ENCODE measurements at regions not wholly inside any gene's neighbourhood (a gene's known extent, or its start where the extent isn't known, plus 50 kb on each side); places are given as distances from the start of the nearest gene placed in this dataset.
"Not testable (repeated sequence)": the region's sequence is repeated elsewhere in the genome, so short reads cannot be mapped to it uniquely, and the experiment has no call there.

DNA sequence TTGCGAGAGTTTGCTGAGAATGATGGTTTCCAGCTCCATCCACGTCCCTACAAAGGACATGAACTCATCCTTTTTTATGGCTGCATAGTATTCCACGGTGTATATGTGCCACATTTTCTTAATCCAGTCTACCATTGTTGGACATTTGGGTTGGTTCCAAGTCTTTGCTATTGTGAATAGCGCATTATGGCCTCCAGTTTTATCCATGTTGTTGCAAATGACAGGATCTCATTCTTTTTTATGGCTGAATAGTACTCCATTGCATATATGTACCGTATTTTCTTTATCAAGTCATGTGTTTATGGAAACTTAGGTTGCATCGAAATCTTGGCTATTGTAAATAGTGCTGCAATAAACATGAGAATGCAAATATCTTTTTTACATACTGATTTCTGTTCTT, 266.1 kb upstream of the STXBP6 start:
- not testable (repeated sequence) for DNase-seq (ENCODE audit: low read depth in 2 of 2)

DNA sequence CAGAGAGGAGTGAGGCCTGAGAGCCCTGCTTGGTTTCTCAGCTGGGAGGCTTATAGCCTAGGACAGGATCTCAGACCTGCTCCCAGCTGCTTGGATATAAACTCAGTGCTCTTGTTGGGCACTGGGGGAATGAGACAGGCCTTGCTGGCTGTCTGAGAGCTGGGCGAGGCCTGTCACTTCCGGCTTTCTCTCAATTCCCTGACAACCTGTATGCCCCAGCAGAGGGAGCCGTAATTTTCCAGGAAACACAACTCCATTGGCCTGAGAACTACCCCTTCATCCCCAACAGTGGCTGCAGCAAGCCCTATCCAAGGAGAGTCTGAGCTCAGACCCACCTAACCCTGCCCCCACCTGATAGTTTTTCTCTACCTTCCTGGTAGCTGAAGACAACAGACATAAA, 258.3 kb upstream of the STXBP6 start:
- DNase-seq (ENCODE audit: low read depth in 2 of 2): no peak

GRCh38 chr14:25303934-25304333, 254.0 kb upstream of the STXBP6 start:
- no peak for DNase-seq (ENCODE audit: low read depth in 2 of 2)

- DNase-seq (ENCODE audit: low read depth in 2 of 2): no peak
These were observed 248.3 kb upstream of the STXBP6 start for GRCh38 chr14:25298238-25298637.

- not testable (repeated sequence) for DNase-seq (ENCODE audit: low read depth in 2 of 2)
These were observed 240.2 kb upstream of the STXBP6 start for GRCh38 chr14:25290154-25290553.

- DNase-seq (ENCODE audit: low read depth in 2 of 2): no peak
These were observed 224.6 kb upstream of the STXBP6 start for GRCh38 chr14:25274529-25274928.

DNA sequence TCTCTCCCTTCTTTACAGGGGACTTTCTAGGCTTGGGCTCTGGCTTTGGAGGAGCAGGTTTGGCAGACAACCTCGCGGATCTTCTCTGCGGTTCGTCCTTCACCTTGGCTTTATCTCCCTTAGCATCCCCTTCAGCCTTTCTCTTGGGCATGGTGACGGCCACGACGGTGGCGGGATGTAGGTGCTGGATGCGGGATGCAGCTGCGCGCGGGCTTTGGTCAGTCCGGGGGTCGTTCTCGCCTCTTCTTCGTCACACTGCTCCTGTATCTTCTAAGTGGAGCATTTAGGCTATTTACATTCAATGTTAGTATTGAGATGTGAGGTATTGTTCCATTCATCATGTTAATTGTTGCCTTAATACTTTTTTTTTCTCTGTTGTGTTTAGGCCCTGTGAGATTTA, 217.2 kb upstream of the STXBP6 start:
- DNase-seq (ENCODE audit: low read depth in 2 of 2): no peak

- no peak for DNase-seq (ENCODE audit: low read depth in 2 of 2)
These were observed 209.5 kb upstream of the STXBP6 start for GRCh38 chr14:25259470-25259869.

- DNase-seq (ENCODE audit: low read depth in 2 of 2): no peak
These were observed 202.8 kb upstream of the STXBP6 start for GRCh38 chr14:25252793-25253192.

DNA sequence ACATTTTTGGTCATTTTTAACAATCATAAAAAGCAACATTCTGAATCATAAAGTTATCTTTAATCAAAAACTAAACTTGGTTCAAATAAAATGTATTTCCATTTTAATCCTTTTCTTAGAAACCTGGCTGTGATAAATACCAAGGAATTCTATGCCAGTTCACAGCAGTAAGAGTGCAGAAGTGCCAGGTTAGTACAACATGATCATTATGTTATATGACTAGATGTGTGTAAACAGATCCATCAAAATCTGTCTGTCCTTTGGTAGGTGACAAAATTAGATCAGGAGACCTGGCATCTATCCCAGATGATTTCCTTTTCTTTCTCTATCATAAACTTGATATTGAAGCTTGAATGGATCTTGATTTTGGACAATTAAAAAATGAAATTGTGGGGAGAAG, 200.6 kb upstream of the STXBP6 start:
- no peak for DNase-seq (ENCODE audit: low read depth in 2 of 2)

DNA sequence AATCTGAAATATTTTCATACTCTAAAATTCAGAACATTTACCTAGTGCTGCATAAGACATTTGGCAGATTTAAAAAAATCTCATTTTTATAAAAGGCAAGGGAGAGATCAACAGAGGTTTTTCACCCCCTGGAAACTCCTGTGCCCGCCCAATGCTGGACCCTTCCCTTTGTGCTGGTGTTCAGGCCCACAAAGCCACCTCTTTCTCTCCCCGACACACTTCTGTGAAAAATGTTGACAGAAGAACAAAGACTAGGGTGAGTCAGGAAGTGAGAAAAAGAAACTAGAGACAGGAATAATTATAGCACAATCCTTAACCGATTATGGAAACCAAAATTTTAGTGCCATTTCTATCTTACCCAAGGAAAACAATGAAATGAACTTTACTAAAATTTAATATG, 197.7 kb upstream of the STXBP6 start:
- DNase-seq (ENCODE audit: low read depth in 2 of 2): no peak

- DNase-seq (ENCODE audit: low read depth in 2 of 2): no peak
These were observed 196.8 kb upstream of the STXBP6 start for GRCh38 chr14:25246751-25247150.

DNA sequence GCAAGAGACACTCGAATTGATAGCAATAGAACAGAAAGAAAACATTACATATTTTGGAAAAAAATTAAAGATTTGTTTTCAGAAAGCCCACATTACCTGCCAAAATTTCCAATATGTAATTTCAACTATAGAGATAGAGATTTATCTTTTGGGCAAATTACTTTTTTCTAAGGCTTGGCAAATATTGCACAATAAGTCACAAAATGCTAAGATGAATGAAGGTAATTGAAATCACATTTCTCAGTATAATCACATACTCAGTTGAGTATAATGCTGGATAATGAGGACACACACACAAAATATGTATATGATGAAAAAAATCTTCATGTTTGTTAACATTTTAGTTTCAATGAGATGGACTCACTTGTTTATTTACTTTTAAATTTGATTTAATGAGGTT, 189.2 kb upstream of the STXBP6 start:
- no peak for DNase-seq (ENCODE audit: low read depth in 2 of 2)

GRCh38 chr14:25237845-25238244, 187.9 kb upstream of the STXBP6 start:
- DNase-seq (ENCODE audit: low read depth in 2 of 2): no peak

GRCh38 chr14:25233613-25234012, 183.7 kb upstream of the STXBP6 start:
- DNase-seq (ENCODE audit: low read depth in 2 of 2): no peak

DNA sequence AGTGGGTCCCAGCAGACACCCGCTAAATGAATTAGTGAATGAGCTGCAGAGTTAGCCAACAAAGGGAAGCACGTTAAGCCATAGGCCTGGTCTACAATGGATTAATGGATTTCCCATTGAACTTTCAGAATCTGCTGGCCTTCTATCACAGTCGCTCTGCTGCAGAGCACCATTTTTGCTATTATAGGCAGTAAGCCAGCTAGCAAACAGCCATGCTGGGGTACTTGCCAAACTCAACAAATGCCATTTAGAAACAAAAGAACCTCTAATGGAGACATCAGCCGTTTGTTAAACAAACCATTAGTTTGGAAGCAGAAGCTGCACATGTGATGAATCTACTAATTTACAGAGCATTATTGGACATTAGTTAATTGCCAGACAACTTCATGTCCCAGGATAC, 181.1 kb upstream of the STXBP6 start:
- no peak for DNase-seq (ENCODE audit: low read depth in 2 of 2)

- DNase-seq (ENCODE audit: low read depth in 2 of 2): no peak
These were observed 176.3 kb upstream of the STXBP6 start for GRCh38 chr14:25226214-25226613.

GRCh38 chr14:25222256-25222655, 172.3 kb upstream of the STXBP6 start:
- no peak for DNase-seq (ENCODE audit: low read depth in 2 of 2)

GRCh38 chr14:25220514-25220913, 170.6 kb upstream of the STXBP6 start:
- DNase-seq (ENCODE audit: low read depth in 2 of 2): no peak

GRCh38 chr14:25215607-25216006, 165.7 kb upstream of the STXBP6 start:
- DNase-seq (ENCODE audit: low read depth in 2 of 2): no peak

- no peak for DNase-seq (ENCODE audit: low read depth in 2 of 2)
These were observed 147.9 kb upstream of the STXBP6 start for GRCh38 chr14:25197885-25198284.

GRCh38 chr14:25180221-25180620, 130.3 kb upstream of the STXBP6 start:
- no peak for DNase-seq (ENCODE audit: low read depth in 2 of 2)

DNA sequence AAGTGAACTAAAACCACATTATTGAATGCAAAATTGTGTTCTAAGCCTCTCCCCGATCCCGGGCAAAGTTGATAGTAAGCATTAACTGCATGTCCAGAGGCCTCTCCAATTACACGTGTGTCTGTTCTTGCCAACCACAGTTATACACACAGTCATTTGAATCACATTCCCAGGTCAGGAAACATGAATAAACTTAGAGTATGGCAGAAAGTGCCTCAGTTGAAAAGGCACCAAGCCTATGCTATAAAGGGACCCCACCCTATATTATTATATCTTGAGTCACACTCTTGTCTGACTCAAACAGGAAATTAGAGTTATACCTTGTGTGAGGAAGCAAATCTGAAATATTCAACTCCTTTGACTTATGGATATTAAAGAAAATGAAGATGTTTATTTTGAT, 128.3 kb upstream of the STXBP6 start:
- DNase-seq (ENCODE audit: low read depth in 2 of 2): no peak

DNA sequence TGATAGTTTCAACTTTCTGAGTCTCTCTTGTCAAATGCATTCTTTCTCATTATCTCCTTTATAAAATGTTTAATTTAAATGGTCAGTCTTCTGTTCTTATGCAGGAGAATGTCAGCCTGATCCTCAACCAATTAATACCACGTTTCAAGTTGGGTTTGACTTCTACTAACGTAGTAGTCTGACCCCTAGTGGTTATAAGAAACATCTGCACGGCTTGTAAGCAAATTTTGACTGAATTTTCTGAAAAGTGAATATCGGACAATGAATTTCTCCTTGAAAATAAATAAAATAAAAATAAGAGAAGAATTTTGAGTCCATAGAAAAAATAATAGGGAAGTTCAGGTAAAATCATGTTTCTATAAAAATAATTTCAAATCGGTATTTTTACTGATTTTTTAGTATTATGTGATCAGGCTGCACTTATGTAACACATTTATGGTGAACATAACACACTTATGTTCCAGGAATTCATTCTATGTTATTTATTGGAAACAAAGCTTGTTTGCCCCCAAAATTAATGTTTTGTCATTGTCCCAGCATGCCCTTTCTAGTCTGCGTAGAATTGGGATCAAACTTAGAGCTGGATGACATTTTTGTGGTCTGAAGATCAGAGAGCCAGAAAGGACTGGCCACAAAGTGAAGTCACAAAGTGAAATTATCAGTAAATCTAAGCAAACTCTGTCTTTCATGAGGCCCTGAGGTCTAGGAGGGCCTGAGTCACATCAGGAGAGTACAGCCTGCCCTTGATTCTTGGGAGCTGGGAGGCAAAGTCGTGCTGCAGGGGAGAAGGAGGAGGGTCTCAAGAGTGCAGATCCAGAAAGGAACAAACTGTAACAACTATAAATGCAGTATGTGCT, 101.2 kb upstream of the STXBP6 start:
- DNase-seq (ENCODE audit: low read depth in 2 of 2): no peak

Measured in stimulated activated CD4-positive, alpha-beta T cell treated with anti-CD3 and anti-CD28 coated beads, Interleukin-12 subunit alpha, Interleukin-12 subunit beta, amount 100 ng/mL, for 24 hours (primary cell).